B cell (primary cell): ENCODE measurements at regions not wholly inside any gene's neighbourhood (a gene's known extent, or its start where the extent isn't known, plus 50 kb on each side); places are given as distances from the start of the nearest gene placed in this dataset.

Experiments
- ATAC-seq: fragments of 200-7000 bp; cut with Tn5 transposase; one replicate; pipeline ENCODE4 v1.10.0; 2021; ENCODE audit warnings: low read depth, mild to moderate bottlenecking, moderate number of reproducible peaks, moderate library complexity
- CTCF ChIA-PET: fragments of 350-600 bp; sonication (Branson Sonifier 250); formaldehyde crosslinking; loops from one replicate; lab custom pipeline; 2021; ENCODE audit warnings: antibody characterized with exemption, inconsistent platforms; lab: Charles Lee
- POLR2A ChIA-PET: fragments of 350-600 bp; sonication (Branson Sonifier 250); formaldehyde crosslinking; loops from one replicate; lab custom pipeline; 2021; ENCODE audit warnings: antibody characterized with exemption; lab: Charles Lee
- DNase-seq: peaks from one replicate; pipeline ENCODE4 v3.0.0; 2013
- H2AFZ ChIP-seq: 2 replicates; pipeline ENCODE4 v1.6.1; 2012; ENCODE audit warnings: mild to moderate bottlenecking, low read depth, low read length; ENCODE audit not compliant: insufficient read depth, poor library complexity, severe bottlenecking
- H3K27ac ChIP-seq, 2 donors: 1 replicate in 1 of 2; 2 replicates in 1 of 2; pipeline ENCODE4 v1.5.1; 2012 to 2013; ENCODE audit warnings: low read length in 2 of 2, mild to moderate bottlenecking in 2 of 2, moderate library complexity in 1 of 2
- H3K27me3 ChIP-seq, 4 experiments: fragments of 200-600 bp in 1 of 4; sonication (generic) in 1 of 4; replicated peaks in 1 of 4; 1 replicate in 2 of 4; 2 replicates in 2 of 4; pipeline versions ENCODE4 v1.6.1 to v1.7.0; 2013 to 2016; ENCODE audit warnings: low read length in 3 of 4, mild to moderate bottlenecking in 2 of 4, mixed read lengths in 1 of 4, moderate library complexity in 1 of 4; ENCODE audit not compliant: insufficient read depth in 4 of 4, control insufficient read depth in 3 of 4; ENCODE audit errors: control extremely low read depth in 1 of 4
- H3K36me3 ChIP-seq, 2 experiments: replicated peaks in 1 of 2; 1 replicate in 1 of 2; 2 replicates in 1 of 2; pipeline versions ENCODE4 v1.6.1 to v1.7.1; 2013; ENCODE audit warnings: low read length in 1 of 2; ENCODE audit not compliant: insufficient read depth in 2 of 2, control insufficient read depth in 1 of 2; ENCODE audit errors: control extremely low read depth in 1 of 2, extremely low read depth in 1 of 2
- H3K4me1 ChIP-seq, 2 donors: fragments of 200-600 bp in 1 of 2; sonication (generic) in 1 of 2; 1 replicate in 1 of 2; 2 replicates in 1 of 2; pipeline versions ENCODE4 v1.5.1 to v1.6.1; 2013 to 2017; ENCODE audit warnings: low read length in 2 of 2; ENCODE audit not compliant: control insufficient read depth in 2 of 2, insufficient read depth in 2 of 2
- H3K4me2 ChIP-seq: replicated peaks from 2 replicates; pipeline ENCODE3; 2012; ENCODE audit warnings: mild to moderate bottlenecking, low read depth, low read length; ENCODE audit not compliant: poor library complexity, severe bottlenecking
- H3K4me3 ChIP-seq, 5 experiments: fragments of 200-600 bp in 1 of 5; sonication (generic) in 1 of 5; 1 replicate in 3 of 5; 2 replicates in 2 of 5; pipeline versions ENCODE4 v1.5.1 to v1.7.0; 2011 to 2016; ENCODE audit warnings: low read length in 4 of 5, mild to moderate bottlenecking in 4 of 5, low read depth in 2 of 5, control low read depth in 1 of 5, moderate library complexity in 1 of 5; ENCODE audit not compliant: insufficient read depth in 1 of 5; ENCODE audit errors: control extremely low read depth in 1 of 5, extremely low read depth in 1 of 5
- H3K79me2 ChIP-seq: fragments of 200-600 bp; sonication (generic); one replicate; pipeline ENCODE4 v1.6.0; 2016; ENCODE audit warnings: low read length; ENCODE audit not compliant: control insufficient read depth, insufficient read depth
- H3K9ac ChIP-seq: fragments of 200-600 bp; sonication (generic); 2 replicates; pipeline ENCODE4 v1.6.1; 2017; ENCODE audit warnings: mild to moderate bottlenecking, low read length, moderate library complexity
- H3K9me3 ChIP-seq, 3 donors: one replicate each; pipeline versions ENCODE4 v1.6.1 to v1.7.1; 2013; ENCODE audit warnings: low read length in 2 of 3; ENCODE audit not compliant: control insufficient read depth in 2 of 3, insufficient read depth in 1 of 3; ENCODE audit errors: control extremely low read depth in 1 of 3
- H4K20me1 ChIP-seq: 2 replicates; pipeline ENCODE4 v1.6.0; 2012; ENCODE audit warnings: mild to moderate bottlenecking, low read length; ENCODE audit not compliant: insufficient read depth, control insufficient read depth, poor library complexity, severe bottlenecking
- H3K27ac Mint-ChIP-seq: one replicate; pipeline ENCODE4 v1.8.0; 2021; ENCODE audit warnings: mixed read lengths
- H3K27me3 Mint-ChIP-seq: one replicate; pipeline ENCODE4 v1.8.0; 2021; ENCODE audit warnings: mixed read lengths
- H3K4me1 Mint-ChIP-seq: one replicate; pipeline ENCODE4 v1.8.0; 2021; ENCODE audit warnings: mixed read lengths
- H3K4me3 Mint-ChIP-seq: one replicate; pipeline ENCODE4 v1.8.0; 2021; ENCODE audit warnings: mixed read lengths
- H3K9me3 Mint-ChIP-seq: one replicate; pipeline ENCODE4 v1.8.0; 2022; ENCODE audit warnings: mixed read lengths; ENCODE audit not compliant: insufficient read depth
- CTCF ChIP-seq: fragments of 200-600 bp; IDR thresholded peaks from one replicate; pipeline ENCODE4 v1.8.0; 2022; ENCODE audit warnings: antibody characterized with exemption, mild to moderate bottlenecking
- EZH2 ChIP-seq: IDR thresholded peaks from 2 replicates; pipeline ENCODE4 v1.6.1; 2012; ENCODE audit warnings: borderline replicate concordance, low read depth, mild to moderate bottlenecking, moderate library complexity, low read length; ENCODE audit not compliant: insufficient read depth, poor library complexity, severe bottlenecking
- WGBS: methylation state at CpG from one replicate; pipeline ENCODE4 v1.1.5; 2013; ENCODE audit warnings: missing lambda C conversion rate; ENCODE audit not compliant: insufficient coverage; 5-methylcytosine and 5-hydroxymethylcytosine counted together
- intact Hi-C: fragments of 100-400 bp; cut with micrococcal nuclease; formaldehyde crosslinking; loops from one replicate; pipeline ENCODE4 v1.10.0; 2022

GRCh38 chr4:57774171-57774570 lies 664.0 kb upstream of the IGFBP7 start:
- no peaks in the 10 kb centered on the region for H3K36me3 ChIP-seq
- intact Hi-C loops, result no loop called here
- no peak overlapping the region for H3K4me3 Mint-ChIP-seq
- no peak overlapping the region for H3K27ac Mint-ChIP-seq
- ChIA-PET CTCF (no interaction called here), POLR2A (no interaction called here)
- peaks cover 0 to 3% (median 0%) of the 10 kb centered on the region in 3 donors for H3K9me3 ChIP-seq
- peaks cover 6% of the 10 kb centered on the region for H3K9me3 Mint-ChIP-seq
- no peaks in the 10 kb centered on the region for H3K4me1 ChIP-seq
- H3K4me3 ChIP-seq, result no peak overlapping the region
- no peaks in the 10 kb centered on the region for H3K27me3 Mint-ChIP-seq
- TF ChIP-seq EZH2 (no peak), CTCF (no peak)
- no peak overlapping the region for H3K27ac ChIP-seq
- H3K9ac ChIP-seq, result no peak overlapping the region
- no peaks in the 10 kb centered on the region for H3K79me2 ChIP-seq
- DNase-seq (no peak), ATAC-seq (no peak)
- H3K4me2 ChIP-seq, result no peak overlapping the region
- H4K20me1 ChIP-seq, result no peaks in the 10 kb centered on the region
- H2AFZ ChIP-seq, result no peak overlapping the region
- no peaks in the 10 kb centered on the region for H3K27me3 ChIP-seq
- H3K4me1 Mint-ChIP-seq, result no peaks in the 10 kb centered on the region

- no peaks in the 10 kb centered on the region for H3K9me3 Mint-ChIP-seq
- no peaks in the 10 kb centered on the region for H3K4me1 ChIP-seq
- no peaks in the 10 kb centered on the region for H4K20me1 ChIP-seq
- intact Hi-C loops, result no loop called here
- H3K4me3 ChIP-seq, result no peak overlapping the region
- H3K27ac ChIP-seq, result no peak overlapping the region
- DNase-seq (no peak), ATAC-seq (no peak)
- no peaks in the 10 kb centered on the region for H3K36me3 ChIP-seq
- no peak overlapping the region for H3K27ac Mint-ChIP-seq
- H3K9me3 ChIP-seq, result peaks cover 0 to 3% (median 0%) of the 10 kb centered on the region in 3 donors
- H3K4me1 Mint-ChIP-seq, result no peaks in the 10 kb centered on the region
- no peak overlapping the region for H3K9ac ChIP-seq
- H3K4me2 ChIP-seq, result no peak overlapping the region
- POLR2A ChIA-PET, result no interaction called here
- H2AFZ ChIP-seq, result no peak overlapping the region
- no peaks in the 10 kb centered on the region for H3K27me3 Mint-ChIP-seq
- 100% methylated on average over 1 of the region's 1 CpG for WGBS
- CTCF ChIA-PET, result no interaction called here
- TF ChIP-seq EZH2 (no peak), CTCF (no peak)
- no peaks in the 10 kb centered on the region for H3K79me2 ChIP-seq
- no peak overlapping the region for H3K4me3 Mint-ChIP-seq
- H3K27me3 ChIP-seq, result no peaks in the 10 kb centered on the region
Measured at GRCh38 chr4:57766341-57766740, 656.2 kb upstream of the IGFBP7 start.
